ENCODE measurements at regions not wholly inside any gene's neighbourhood (a gene's known extent, or its start where the extent isn't known, plus 50 kb on each side); places are given as distances from the start of the nearest gene placed in this dataset.

DNA sequence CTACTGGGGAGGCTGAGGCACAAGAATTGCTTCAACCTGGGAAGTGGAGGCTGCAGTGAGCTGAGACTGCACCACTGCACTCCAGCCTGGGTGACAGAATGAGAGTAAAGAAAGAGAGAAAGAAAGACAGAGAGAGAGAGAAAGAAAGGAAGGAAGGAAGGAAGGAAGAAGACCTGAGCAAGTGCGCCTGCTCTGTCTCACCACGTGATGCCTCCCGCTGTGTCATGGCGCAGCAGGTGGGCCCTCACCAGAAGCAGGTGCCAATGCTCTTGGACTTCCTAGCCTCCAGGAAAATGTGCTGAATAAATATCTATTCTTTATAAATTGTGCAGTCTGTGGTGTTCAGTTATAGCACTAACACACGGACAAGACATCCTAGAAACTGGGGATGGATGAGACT, 270.0 kb downstream of the CYP26B1 start:
- TF ChIP-seq POLR2A (conservative IDR thresholded peaks at IDR 0.05) (no peak), NR2C2 (CRISPR knock-in tag; IDR thresholded peaks at IDR 0.05) (no peak), NR2C2 (tag; IDR thresholded peaks at IDR 0.05) (no peak), COPS2 (conservative IDR thresholded peaks at IDR 0.05) (no peak), EZH2 (IDR thresholded peaks at IDR 0.05; ENCODE audit: borderline replicate concordance, low read depth, low read length) (no peak), TAF9B (IDR thresholded peaks at IDR 0.05; ENCODE audit: partially characterized antibody) (no peak), ZNF274 (IDR thresholded peaks at IDR 0.05; ENCODE audit: borderline replicate concordance, low read depth, low read length) (no peak), HMG20A (CRISPR knock-in tag; conservative IDR thresholded peaks at IDR 0.05) (no peak), MYNN (IDR thresholded peaks at IDR 0.05) (no peak), MYNN (CRISPR knock-in tag; IDR thresholded peaks at IDR 0.05) (no peak), CTBP1 (IDR thresholded peaks at IDR 0.05; ENCODE audit: borderline replicate concordance) (no peak), ZNF3 (CRISPR knock-in tag; IDR thresholded peaks at IDR 0.05) (no peak)
- TF ChIP-seq, protein P1, sequence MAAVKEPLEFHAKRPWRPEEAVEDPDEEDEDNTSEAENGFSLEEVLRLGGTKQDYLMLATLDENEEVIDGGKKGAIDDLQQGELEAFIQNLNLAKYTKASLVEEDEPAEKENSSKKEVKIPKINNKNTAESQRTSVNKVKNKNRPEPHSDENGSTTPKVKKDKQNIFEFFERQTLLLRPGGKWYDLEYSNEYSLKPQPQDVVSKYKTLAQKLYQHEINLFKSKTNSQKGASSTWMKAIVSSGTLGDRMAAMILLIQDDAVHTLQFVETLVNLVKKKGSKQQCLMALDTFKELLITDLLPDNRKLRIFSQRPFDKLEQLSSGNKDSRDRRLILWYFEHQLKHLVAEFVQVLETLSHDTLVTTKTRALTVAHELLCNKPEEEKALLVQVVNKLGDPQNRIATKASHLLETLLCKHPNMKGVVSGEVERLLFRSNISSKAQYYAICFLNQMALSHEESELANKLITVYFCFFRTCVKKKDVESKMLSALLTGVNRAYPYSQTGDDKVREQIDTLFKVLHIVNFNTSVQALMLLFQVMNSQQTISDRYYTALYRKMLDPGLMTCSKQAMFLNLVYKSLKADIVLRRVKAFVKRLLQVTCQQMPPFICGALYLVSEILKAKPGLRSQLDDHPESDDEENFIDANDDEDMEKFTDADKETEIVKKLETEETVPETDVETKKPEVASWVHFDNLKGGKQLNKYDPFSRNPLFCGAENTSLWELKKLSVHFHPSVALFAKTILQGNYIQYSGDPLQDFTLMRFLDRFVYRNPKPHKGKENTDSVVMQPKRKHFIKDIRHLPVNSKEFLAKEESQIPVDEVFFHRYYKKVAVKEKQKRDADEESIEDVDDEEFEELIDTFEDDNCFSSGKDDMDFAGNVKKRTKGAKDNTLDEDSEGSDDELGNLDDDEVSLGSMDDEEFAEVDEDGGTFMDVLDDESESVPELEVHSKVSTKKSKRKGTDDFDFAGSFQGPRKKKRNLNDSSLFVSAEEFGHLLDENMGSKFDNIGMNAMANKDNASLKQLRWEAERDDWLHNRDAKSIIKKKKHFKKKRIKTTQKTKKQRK (IDR thresholded peaks at IDR 0.05; ENCODE audit: borderline replicate concordance, low read depth, low read length), result no peak
- TF ChIP-seq, protein P2, sequence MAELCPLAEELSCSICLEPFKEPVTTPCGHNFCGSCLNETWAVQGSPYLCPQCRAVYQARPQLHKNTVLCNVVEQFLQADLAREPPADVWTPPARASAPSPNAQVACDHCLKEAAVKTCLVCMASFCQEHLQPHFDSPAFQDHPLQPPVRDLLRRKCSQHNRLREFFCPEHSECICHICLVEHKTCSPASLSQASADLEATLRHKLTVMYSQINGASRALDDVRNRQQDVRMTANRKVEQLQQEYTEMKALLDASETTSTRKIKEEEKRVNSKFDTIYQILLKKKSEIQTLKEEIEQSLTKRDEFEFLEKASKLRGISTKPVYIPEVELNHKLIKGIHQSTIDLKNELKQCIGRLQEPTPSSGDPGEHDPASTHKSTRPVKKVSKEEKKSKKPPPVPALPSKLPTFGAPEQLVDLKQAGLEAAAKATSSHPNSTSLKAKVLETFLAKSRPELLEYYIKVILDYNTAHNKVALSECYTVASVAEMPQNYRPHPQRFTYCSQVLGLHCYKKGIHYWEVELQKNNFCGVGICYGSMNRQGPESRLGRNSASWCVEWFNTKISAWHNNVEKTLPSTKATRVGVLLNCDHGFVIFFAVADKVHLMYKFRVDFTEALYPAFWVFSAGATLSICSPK (IDR thresholded peaks at IDR 0.05; ENCODE audit: borderline replicate concordance), result no peak
- TF ChIP-seq, protein P3, sequence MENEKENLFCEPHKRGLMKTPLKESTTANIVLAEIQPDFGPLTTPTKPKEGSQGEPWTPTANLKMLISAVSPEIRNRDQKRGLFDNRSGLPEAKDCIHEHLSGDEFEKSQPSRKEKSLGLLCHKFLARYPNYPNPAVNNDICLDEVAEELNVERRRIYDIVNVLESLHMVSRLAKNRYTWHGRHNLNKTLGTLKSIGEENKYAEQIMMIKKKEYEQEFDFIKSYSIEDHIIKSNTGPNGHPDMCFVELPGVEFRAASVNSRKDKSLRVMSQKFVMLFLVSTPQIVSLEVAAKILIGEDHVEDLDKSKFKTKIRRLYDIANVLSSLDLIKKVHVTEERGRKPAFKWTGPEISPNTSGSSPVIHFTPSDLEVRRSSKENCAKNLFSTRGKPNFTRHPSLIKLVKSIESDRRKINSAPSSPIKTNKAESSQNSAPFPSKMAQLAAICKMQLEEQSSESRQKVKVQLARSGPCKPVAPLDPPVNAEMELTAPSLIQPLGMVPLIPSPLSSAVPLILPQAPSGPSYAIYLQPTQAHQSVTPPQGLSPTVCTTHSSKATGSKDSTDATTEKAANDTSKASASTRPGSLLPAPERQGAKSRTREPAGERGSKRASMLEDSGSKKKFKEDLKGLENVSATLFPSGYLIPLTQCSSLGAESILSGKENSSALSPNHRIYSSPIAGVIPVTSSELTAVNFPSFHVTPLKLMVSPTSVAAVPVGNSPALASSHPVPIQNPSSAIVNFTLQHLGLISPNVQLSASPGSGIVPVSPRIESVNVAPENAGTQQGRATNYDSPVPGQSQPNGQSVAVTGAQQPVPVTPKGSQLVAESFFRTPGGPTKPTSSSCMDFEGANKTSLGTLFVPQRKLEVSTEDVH (IDR thresholded peaks at IDR 0.05; ENCODE audit: low read depth, partially characterized antibody), result no peak

Measured in K562 (cell line).